Loucy (cell line): ENCODE measurements at regions not wholly inside any gene's neighbourhood (a gene's known extent, or its start where the extent isn't known, plus 50 kb on each side); places are given as distances from the start of the nearest gene placed in this dataset.

Source experiments
- CTCF ChIP-seq: fragments of 200-600 bp; sonication (generic); conservative IDR thresholded peaks from 2 replicates; pipeline ENCODE4 v1.5.1; 2014; ENCODE audit warnings: mild to moderate bottlenecking, antibody characterized with exemption, low read length
- EZH2phosphoT487 ChIP-seq: fragments of 200-600 bp; IDR thresholded peaks from 2 replicates; pipeline ENCODE4 v1.6.1; 2018; ENCODE audit warnings: antibody characterized with exemption, mild to moderate bottlenecking, moderate library complexity, borderline replicate concordance

- TF ChIP-seq CTCF (no peak), EZH2phosphoT487 (no peak)
Observed at GRCh38 chr18:45161850-45162249, 453.4 kb upstream of the SLC14A2 start.
